SU-DHL-6 (cell line): ENCODE measurements at regions not wholly inside any gene's neighbourhood (a gene's known extent, or its start where the extent isn't known, plus 50 kb on each side); places are given as distances from the start of the nearest gene placed in this dataset.

Source experiments
- H2AFZ ChIP-seq: fragments of 200-600 bp; sonication (generic); 2 replicates; pipeline ENCODE4 v1.6.1; 2014; ENCODE audit warnings: low read depth, mild to moderate bottlenecking, moderate library complexity, mixed read lengths, antibody characterized with exemption, low read length; ENCODE audit not compliant: severe bottlenecking
- H3F3A ChIP-seq: fragments of 200-600 bp; shearing (Covaris generic); 2 replicates; pipeline ENCODE4 v1.6.0; 2016; ENCODE audit warnings: antibody characterized with exemption, mild to moderate bottlenecking; ENCODE audit not compliant: insufficient read depth
- H3K27ac ChIP-seq: fragments of 200-600 bp; sonication (generic); 2 replicates; pipeline ENCODE4 v1.5.1; 2016; ENCODE audit warnings: low read depth, mild to moderate bottlenecking, low read length, moderate library complexity, mixed read lengths
- H3K27me3 ChIP-seq: fragments of 200-600 bp; sonication (generic), shearing (Covaris generic); 2 replicates; pipeline ENCODE4 v1.6.0; 2014; ENCODE audit warnings: mild to moderate bottlenecking, low read length
- H3K36me3 ChIP-seq: fragments of 200-600 bp; sonication (generic); 2 replicates; pipeline ENCODE4 v1.6.1; 2014; ENCODE audit warnings: mild to moderate bottlenecking, low read length, mixed read lengths
- H3K4me2 ChIP-seq: fragments of 300-600, 200-600 bp; shearing (Covaris generic), sonication (generic); 2 replicates; pipeline ENCODE4 v1.6.0; 2014; ENCODE audit warnings: low read length, low read depth, mild to moderate bottlenecking; ENCODE audit not compliant: poor library complexity, severe bottlenecking
- H3K4me3 ChIP-seq: fragments of 200-600 bp; sonication (generic); 2 replicates; pipeline ENCODE4 v1.5.1; 2014; ENCODE audit warnings: antibody characterized with exemption, low read length, mild to moderate bottlenecking, mixed read lengths; ENCODE audit not compliant: insufficient read depth, poor library complexity, severe bottlenecking
- H3K79me2 ChIP-seq: fragments of 200-600 bp; sonication (generic); 2 replicates; pipeline ENCODE4 v1.6.1; 2014; ENCODE audit warnings: mild to moderate bottlenecking, low read length, moderate library complexity; ENCODE audit not compliant: insufficient read depth
- H3K9ac ChIP-seq: fragments of 200-600 bp; sonication (generic); 2 replicates; pipeline ENCODE4 v1.7.0; 2014; ENCODE audit warnings: mild to moderate bottlenecking, low read length
- H3K9me2 ChIP-seq: fragments of 200-600 bp; sonication (generic); replicated peaks from 2 replicates; pipeline ENCODE4 v1.6.1; 2014; ENCODE audit warnings: low read length; ENCODE audit not compliant: insufficient read depth
- H3K9me3 ChIP-seq: fragments of 200-600 bp; sonication (generic); 2 replicates; pipeline ENCODE4 v1.6.1; 2014; ENCODE audit warnings: low read length, mixed read lengths; ENCODE audit not compliant: insufficient read depth
- H4K20me1 ChIP-seq: fragments of 200-600 bp; sonication (generic); 2 replicates; pipeline ENCODE4 v1.6.1; 2014; ENCODE audit warnings: low read depth, mild to moderate bottlenecking, antibody characterized with exemption, low read length, moderate library complexity, mixed read lengths
- CTCF ChIP-seq: fragments of 200-600 bp; sonication (generic); IDR thresholded peaks from one replicate; pipeline ENCODE4 v1.5.1; 2017; ENCODE audit warnings: antibody characterized with exemption, mild to moderate bottlenecking, low read length, moderate library complexity; ENCODE audit not compliant: insufficient read depth, poor library complexity, severe bottlenecking
- EZH2phosphoT487 ChIP-seq: fragments of 200-600 bp; sonication (generic), shearing (Covaris generic); conservative IDR thresholded peaks from 2 replicates; pipeline ENCODE4 v1.6.1; 2018; ENCODE audit warnings: mild to moderate bottlenecking, antibody characterized with exemption, low read length, moderate library complexity, mixed read lengths

GRCh38 chr2:122055521-122055931 is 300.1 kb downstream of the TSN start:
- Histone ChIP-seq H3K4me3 (no peak overlapping the region), H3K36me3 (no peaks in the 10 kb centered on the region), H3K79me2 (no peaks in the 10 kb centered on the region), H3F3A (no peaks in the 10 kb centered on the region), H3K27ac (no peak overlapping the region), H3K9me2 (no peaks in the 10 kb centered on the region), H2AFZ (no peak overlapping the region), H3K4me2 (no peak overlapping the region), H3K27me3 (no peaks in the 10 kb centered on the region), H3K9ac (no peak overlapping the region), H3K9me3 (no peaks in the 10 kb centered on the region), H4K20me1 (no peaks in the 10 kb centered on the region)
- TF ChIP-seq CTCF (no peak), EZH2phosphoT487 (no peak)

- Histone ChIP-seq H3K4me2 (no peak overlapping the region), H3K4me3 (no peak overlapping the region), H3K79me2 (no peaks in the 10 kb centered on the region), H2AFZ (no peak overlapping the region), H3K27ac (no peak overlapping the region), H3K36me3 (no peaks in the 10 kb centered on the region), H3K9me2 (no peaks in the 10 kb centered on the region), H4K20me1 (no peaks in the 10 kb centered on the region), H3K9ac (no peak overlapping the region), H3K27me3 (no peaks in the 10 kb centered on the region), H3K9me3 (no peaks in the 10 kb centered on the region), H3F3A (no peaks in the 10 kb centered on the region)
- TF ChIP-seq EZH2phosphoT487: no peak
Measured at GRCh38 chr2:122056853-122057252, 301.4 kb downstream of the TSN start.

GRCh38 chr2:122061206-122061605 is 305.8 kb downstream of the TSN start:
- TF ChIP-seq EZH2phosphoT487: no peak
- TF ChIP-seq CTCF: no peak
- Histone ChIP-seq H3K9me2 (no peaks in the 10 kb centered on the region), H3K27ac (no peak overlapping the region), H3F3A (no peaks in the 10 kb centered on the region), H3K9ac (no peak overlapping the region), H3K9me3 (no peaks in the 10 kb centered on the region), H3K4me2 (no peak overlapping the region), H3K79me2 (no peaks in the 10 kb centered on the region), H2AFZ (no peak overlapping the region), H4K20me1 (no peaks in the 10 kb centered on the region), H3K27me3 (no peaks in the 10 kb centered on the region), H3K36me3 (no peaks in the 10 kb centered on the region), H3K4me3 (no peak overlapping the region)

GRCh38 chr2:122061831-122062230 is 306.4 kb downstream of the TSN start:
- no peak overlapping the region for H3K4me2 ChIP-seq
- H4K20me1 ChIP-seq: no peaks in the 10 kb centered on the region
- no peaks in the 10 kb centered on the region for H3K9me3 ChIP-seq
- no peak overlapping the region for H2AFZ ChIP-seq
- H3K4me3 ChIP-seq: no peak overlapping the region
- H3K9ac ChIP-seq: no peak overlapping the region
- H3K79me2 ChIP-seq: no peaks in the 10 kb centered on the region
- H3F3A ChIP-seq: no peaks in the 10 kb centered on the region
- no peaks in the 10 kb centered on the region for H3K9me2 ChIP-seq
- TF ChIP-seq CTCF: no peak
- no peak for TF ChIP-seq EZH2phosphoT487
- H3K27ac ChIP-seq: no peak overlapping the region
- H3K27me3 ChIP-seq: no peaks in the 10 kb centered on the region
- no peaks in the 10 kb centered on the region for H3K36me3 ChIP-seq
